GM21381 (cell line): ENCODE measurements at regions not wholly inside any gene's neighbourhood (a gene's known extent, or its start where the extent isn't known, plus 50 kb on each side); places are given as distances from the start of the nearest gene placed in this dataset.
"Not testable (repeated sequence)": the region's sequence is repeated elsewhere in the genome, so short reads cannot be mapped to it uniquely, and the experiment has no call there.

Experiments
- ATAC-seq: cut with Tn5 transposase; IDR thresholded peaks from one replicate; pipeline ENCODE4 v1.9.1; 2021; ENCODE audit warnings: mild to moderate bottlenecking, moderate library complexity; ENCODE audit not compliant: unreplicated experiment

- no peak for ATAC-seq
Observed at GRCh38 chr6:11486959-11487358, 50.6 kb upstream of the TMEM170B start.

- ATAC-seq, result no peak
Observed at GRCh38 chr6:11486486-11486885, 51.1 kb upstream of the TMEM170B start.

- ATAC-seq, result no peak
Observed at GRCh38 chr6:11486051-11486450, 51.5 kb upstream of the TMEM170B start.

- no peak for ATAC-seq
Observed at GRCh38 chr6:11485271-11485670, 52.3 kb upstream of the TMEM170B start.

- no peak for ATAC-seq
Observed at GRCh38 chr6:11484441-11484840, 53.1 kb upstream of the TMEM170B start.

GRCh38 chr6:11482616-11483015 is 54.9 kb upstream of the TMEM170B start:
- no peak for ATAC-seq

- ATAC-seq, result no peak
Observed at GRCh38 chr6:11480541-11480940, 57.0 kb upstream of the TMEM170B start.

GRCh38 chr6:11479296-11479695 is 58.3 kb upstream of the TMEM170B start:
- no peak for ATAC-seq

- no peak for ATAC-seq
Observed at GRCh38 chr6:11478586-11478985, 59.0 kb upstream of the TMEM170B start.

GRCh38 chr6:11475016-11475415 is 62.5 kb upstream of the TMEM170B start:
- ATAC-seq, result no peak

- no peak for ATAC-seq
Observed at GRCh38 chr6:11473008-11473740, 64.4 kb upstream of the TMEM170B start.

GRCh38 chr6:11471261-11471660 is 66.3 kb upstream of the TMEM170B start:
- ATAC-seq, result no peak

GRCh38 chr6:11469684-11470083 is 67.9 kb upstream of the TMEM170B start:
- no peak for ATAC-seq

GRCh38 chr6:11468271-11468670 is 69.3 kb upstream of the TMEM170B start:
- ATAC-seq, result not testable (repeated sequence)

- peak; percentile 81 for ATAC-seq
Observed at GRCh38 chr6:11467364-11467763, 70.2 kb upstream of the TMEM170B start.

- no peak for ATAC-seq
Observed at GRCh38 chr6:11463398-11463780, 74.2 kb upstream of the TMEM170B start.

GRCh38 chr6:11462742-11463397 is 74.7 kb upstream of the TMEM170B start:
- no peak for ATAC-seq

GRCh38 chr6:11460837-11461661 is 76.5 kb upstream of the TMEM170B start:
- ATAC-seq, result peak; percentile 70

- no peak for ATAC-seq
Observed at GRCh38 chr6:11460001-11460668, 77.4 kb upstream of the TMEM170B start.

- peak; percentile 58 for ATAC-seq
Observed at GRCh38 chr6:11459079-11459610, 78.4 kb upstream of the TMEM170B start.

GRCh38 chr6:11458509-11458908 is 79.0 kb upstream of the TMEM170B start:
- ATAC-seq, result no peak
